GM18511 (cell line): ENCODE measurements at regions not wholly inside any gene's neighbourhood (a gene's known extent, or its start where the extent isn't known, plus 50 kb on each side); places are given as distances from the start of the nearest gene placed in this dataset.
"Not testable (repeated sequence)": the region's sequence is repeated elsewhere in the genome, so short reads cannot be mapped to it uniquely, and the experiment has no call there.

ENCODE experiments used
- ATAC-seq: cut with Tn5 transposase; IDR thresholded peaks from one replicate; pipeline ENCODE4 v1.9.1; 2021; ENCODE audit warnings: mild to moderate bottlenecking, moderate library complexity; ENCODE audit not compliant: unreplicated experiment

GRCh38 chr4:49153011-49153410, 166.9 kb downstream of the CWH43 start:
- not testable (repeated sequence) for ATAC-seq

DNA sequence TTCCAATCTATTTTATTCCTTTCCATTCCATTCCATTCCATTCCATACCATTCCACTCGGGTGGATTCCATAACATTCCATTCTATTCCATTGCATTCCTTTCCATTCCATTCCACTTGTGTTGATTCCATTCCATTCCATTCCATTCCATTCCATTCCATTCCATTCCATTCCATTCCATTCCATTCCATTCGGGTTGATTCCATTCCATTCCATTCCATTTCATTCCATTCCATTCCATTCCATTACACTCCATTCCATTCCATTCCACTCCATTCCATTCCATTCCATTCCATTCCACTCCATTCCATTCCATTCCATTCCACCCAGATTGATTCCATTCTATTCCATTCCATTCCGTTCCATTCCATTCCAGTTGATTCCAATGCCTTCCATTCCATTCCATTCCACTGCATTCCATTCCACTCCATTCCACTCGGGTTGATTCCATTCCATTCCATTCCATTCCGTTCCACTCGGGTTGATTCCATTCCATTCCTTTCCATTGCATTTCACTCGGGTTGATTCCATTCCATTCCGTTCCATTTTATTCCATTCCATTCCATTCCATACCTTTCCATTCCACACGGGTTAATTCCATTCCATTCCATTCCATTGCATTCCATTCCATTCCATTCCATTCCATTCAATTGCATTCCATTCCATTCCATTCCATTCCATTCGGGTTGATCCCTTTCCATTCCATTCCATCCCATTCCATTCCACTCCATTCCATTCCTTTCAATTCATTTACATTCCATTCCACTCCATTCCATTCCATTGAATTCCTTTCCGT, 168.4 kb downstream of the CWH43 start:
- peak; percentile 70 for ATAC-seq

GRCh38 chr4:49155270-49155669, 169.2 kb downstream of the CWH43 start:
- not testable (repeated sequence) for ATAC-seq

DNA sequence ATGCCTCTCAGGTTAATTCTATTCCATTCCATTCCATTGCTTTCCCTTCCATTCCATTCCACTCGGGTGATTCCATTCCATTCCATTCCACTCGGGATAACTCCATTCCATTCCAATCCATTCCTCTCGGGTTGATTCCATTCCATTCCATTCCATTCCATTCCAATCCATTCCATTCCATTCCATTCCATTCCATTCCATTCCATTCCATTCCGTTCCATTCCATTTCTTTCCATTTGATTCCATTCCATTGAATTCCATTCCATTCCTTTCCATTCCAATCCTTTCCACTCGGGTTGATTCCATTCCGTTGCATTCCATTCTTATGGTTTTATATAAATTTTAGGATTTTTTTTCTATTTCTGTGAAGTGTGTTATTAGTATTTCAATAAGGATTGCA, 170.2 kb downstream of the CWH43 start:
- not testable (repeated sequence) for ATAC-seq

DNA sequence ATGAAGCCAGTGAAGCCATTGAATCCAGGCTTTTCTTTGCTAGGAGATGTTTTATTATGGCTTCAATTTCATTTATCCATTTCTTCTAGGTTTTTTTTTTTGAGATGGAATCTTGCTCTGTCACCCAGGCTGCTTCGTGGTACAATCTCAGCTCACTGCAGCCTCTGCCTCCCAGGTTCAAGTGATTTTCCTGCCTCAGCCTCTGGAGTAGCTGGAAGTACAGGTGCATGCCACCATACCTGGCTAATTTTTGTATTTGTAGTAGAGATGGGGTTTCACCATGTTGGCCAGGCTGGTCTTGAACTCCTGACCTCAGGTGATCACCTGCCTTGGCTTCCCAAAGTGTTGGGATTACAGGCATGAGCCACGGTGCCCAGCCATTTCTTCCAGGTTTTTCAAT, 171.6 kb downstream of the CWH43 start:
- not testable (repeated sequence) for ATAC-seq

DNA sequence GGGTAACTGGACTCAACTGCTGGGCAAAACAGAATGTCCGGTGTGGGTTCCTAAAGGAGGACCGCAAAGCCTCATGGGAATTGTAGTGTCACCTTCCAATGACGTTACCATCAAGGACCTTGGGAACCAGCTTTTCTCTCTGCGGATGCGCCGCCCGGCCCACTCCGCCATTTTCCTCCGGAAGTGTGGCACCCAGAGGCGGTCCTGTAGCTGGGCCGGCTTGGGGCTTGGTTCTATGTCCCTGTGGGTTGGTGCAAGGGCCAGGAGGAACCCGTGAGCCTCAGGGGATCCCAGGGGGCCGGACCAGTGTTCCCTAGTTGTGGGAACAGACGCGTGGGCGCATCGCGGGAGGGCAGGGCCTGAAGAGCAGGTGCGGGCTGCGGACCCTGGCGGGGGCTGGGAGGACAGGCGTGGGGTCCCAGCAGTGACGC, 175.1 kb downstream of the CWH43 start:
- ATAC-seq: not testable (repeated sequence)

DNA sequence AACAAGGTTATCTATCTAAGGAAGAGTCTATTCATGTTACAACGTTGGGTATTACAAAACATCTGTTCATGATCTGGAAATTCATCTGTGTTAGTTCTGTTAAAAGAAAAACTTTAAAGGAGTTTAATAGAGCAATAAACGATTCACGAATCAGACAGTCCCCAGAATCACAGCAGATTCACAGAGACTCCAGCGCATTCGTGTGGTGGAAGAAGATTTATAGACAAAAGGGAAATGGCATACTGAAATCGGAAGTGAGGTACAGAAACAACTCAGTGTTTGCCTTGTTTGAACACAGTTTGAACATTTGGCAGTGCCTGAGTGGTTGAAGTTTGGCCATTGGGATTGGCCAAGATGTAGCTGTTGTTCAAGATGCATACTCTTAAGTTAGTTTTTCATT, 178.8 kb downstream of the CWH43 start:
- ATAC-seq: not testable (repeated sequence)

DNA sequence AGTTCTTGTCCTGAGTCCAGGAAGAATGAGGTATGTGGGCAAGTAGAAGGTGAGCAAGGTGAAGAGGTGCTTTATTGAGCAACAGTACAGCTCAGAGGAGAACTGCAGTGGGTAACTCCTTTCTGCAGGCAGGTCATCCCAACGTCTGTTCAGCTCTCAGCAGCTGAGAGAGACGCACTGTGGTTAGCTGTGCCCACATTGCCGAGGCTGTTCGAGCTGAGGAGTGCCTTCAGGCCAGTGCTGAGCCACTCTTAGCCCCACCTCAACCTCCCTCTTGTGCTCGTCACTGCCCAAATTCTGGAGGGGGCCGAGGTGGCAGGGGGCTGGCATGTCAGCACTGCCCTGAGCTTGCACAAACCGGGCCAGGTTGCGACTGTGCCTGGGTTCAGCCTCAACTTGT, 191.8 kb downstream of the CWH43 start:
- ATAC-seq: not testable (repeated sequence)

DNA sequence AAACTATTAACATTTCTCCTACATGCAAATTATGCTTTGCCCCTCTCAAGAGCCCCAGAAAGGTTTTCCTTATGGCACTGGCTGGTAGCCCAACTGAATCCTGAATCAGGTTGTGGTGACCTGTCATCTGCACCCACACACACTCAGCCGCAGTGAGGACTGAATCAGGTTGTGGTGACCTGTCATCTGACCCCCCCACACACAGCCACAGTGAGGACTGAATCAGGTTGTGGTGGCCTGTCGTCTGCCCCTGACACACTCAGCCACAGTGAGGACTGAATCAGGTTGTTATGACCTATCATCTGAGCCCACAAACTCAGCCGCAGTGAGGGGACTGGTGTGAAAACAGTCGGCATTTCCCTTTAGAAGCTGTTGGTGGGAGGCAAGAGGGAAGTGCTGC, 195.0 kb downstream of the CWH43 start:
- ATAC-seq: not testable (repeated sequence)

GRCh38 chr4:49211396-49212194, 225.5 kb downstream of the CWH43 start:
- ATAC-seq: not testable (repeated sequence)

- ATAC-seq: not testable (repeated sequence)
Observed at GRCh38 chr4:49213250-49213649, 227.2 kb downstream of the CWH43 start.

DNA sequence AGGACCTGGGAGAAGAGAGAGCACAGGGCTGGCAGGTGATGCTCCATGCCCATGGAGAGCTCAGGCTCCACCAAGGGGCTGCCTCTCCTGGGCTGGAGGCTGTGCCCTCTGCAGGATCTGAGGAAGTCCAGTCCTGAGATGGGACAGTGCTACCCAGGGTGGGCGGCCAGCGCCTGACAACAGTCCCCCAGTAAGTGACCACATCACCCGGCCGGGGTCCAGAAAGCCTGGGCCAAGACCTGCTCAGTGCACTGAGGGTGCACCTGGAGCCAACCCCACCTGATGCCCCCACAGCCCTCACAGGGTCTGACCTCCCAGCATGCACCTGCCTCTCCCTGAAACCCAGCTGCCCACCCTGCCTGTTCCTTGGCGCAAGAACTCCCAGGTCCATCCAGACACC, 227.7 kb downstream of the CWH43 start:
- ATAC-seq: not testable (repeated sequence)

- not testable (repeated sequence) for ATAC-seq
Observed at GRCh38 chr4:49214453-49215081, 228.5 kb downstream of the CWH43 start.

DNA sequence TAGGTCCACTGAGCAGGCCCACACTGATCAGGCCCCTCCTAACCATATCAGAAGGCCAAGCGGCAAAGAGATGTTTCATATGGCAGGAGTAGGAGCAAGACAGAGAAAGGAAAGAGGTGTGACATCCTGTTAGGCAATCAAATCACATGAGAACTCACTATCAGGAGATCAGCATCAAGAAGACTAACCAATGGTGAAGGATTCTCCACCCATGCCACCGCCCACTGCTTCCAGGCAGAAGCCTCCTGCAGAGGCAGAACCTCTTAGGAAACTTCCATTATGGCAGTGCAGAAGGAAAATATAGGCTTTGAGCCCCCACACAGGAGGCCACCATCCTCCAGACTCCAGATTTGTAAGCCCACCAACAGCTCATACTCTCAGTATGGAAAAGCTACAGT, 229.0 kb downstream of the CWH43 start:
- ATAC-seq: not testable (repeated sequence)

DNA sequence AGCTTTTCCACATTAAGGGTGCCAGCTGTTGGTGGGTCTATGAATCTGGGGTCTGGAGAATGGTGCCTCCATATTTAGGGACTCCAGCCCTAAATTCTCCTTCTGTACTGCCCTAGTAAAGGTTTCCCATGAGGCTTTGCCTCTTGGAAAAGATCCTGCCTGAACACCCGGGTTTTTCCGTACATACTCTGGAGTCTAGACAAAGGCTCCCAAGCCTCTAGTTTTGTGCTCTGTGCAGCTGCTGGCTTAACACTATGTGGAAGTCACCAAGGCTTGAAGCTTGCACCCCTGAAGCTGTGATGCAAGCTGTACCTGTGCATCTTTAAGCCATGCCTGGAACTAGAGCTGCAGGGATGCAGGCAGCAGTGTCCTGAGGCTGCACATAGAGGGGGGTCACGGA, 230.5 kb downstream of the CWH43 start:
- ATAC-seq: not testable (repeated sequence)

DNA sequence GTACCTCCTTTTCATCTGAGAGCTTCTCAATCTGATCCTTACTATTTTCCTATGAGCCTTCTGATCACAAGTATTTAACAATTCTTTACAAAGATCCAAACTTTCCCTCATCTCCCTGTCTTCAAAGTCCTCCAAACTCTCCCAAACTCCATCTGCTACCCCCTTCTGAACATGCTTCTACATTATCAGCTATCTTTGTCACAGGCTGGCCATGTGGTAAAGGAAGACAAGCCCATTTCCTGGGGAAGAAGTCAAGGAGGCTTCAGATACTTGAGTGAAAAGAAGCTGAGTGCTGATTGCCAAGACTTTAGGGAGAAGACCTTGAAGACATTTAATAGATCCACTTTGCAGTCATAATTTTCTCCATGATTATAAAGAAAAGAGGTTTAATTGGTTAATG, 231.4 kb downstream of the CWH43 start:
- ATAC-seq: no peak

GRCh38 chr4:49218094-49218493, 232.0 kb downstream of the CWH43 start:
- ATAC-seq: not testable (repeated sequence)

GRCh38 chr4:49218931-49219330, 232.9 kb downstream of the CWH43 start:
- ATAC-seq: not testable (repeated sequence)

DNA sequence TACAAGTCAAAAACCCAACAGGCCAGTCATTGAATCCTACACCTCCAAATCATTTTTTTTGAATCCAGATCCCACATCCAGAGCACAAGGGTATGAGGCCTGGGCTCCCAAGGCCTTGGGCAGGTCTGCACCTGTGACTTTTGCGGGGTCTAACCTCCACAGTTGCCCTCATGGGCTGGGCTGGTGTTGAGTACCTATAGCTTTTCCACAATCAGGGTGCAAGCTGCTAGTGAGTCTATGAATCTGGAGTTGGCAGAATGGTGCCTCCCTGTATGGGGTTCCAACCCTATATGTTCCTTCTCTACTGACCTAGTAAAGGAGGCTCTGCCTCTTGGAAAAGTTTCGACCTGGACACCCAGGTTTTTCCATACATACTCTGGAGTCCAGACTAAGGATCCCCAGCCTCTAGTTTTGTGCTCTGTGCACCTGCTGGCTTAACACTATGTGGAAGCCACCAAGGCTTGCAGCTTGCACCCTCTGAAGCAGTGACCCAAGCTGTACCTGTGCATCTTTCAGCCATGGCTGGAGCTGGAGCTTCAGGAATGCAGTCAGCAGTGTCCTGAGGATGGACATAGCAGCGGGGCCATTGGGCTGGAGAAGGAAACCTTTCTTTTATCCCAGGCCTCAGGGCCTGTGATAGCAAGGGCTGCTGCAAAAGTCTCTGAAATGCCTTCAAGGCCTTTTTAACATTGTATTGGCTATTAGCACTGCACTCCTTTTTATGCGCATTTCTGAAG, 233.6 kb downstream of the CWH43 start:
- not testable (repeated sequence) for ATAC-seq

DNA sequence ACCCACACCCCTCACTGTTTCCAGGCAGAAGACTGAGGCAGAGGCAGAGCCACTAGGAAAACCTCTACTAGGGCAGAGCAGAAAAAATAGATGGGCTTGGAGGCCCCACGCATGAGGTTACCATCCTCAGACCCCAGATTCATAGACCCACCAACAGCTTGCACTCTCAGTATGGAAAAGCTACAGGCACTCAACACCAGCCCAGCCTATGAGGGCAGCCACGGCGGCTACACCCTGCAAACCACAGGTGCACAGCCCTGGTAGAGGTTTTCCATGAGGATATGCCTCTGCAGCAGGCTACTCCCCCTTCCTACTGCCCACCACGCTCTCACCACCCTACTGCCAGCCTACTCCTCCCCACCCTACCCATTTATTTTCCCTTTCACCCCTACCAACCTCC, 235.1 kb downstream of the CWH43 start:
- no peak for ATAC-seq

DNA sequence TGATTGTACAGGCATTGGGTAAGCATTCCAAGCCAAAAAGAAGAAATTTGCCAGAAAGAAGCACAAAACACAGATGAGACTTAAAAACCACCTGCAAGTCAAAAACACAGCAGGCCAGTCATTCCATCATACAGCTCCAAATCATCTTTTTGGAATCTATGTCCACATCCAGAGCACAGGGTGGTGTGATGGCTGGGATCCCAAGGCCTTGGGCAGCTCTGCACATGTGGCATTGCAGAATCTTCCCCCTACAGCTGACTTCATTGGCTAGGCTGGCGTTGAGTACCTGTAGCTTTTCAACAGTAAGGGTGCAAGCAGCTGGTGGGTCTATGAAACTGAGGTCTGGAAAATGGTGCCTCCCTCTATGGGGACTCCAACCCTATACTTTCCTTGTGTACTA, 236.7 kb downstream of the CWH43 start:
- ATAC-seq: not testable (repeated sequence)
